H1 (cell line): ENCODE measurements at regions not wholly inside any gene's neighbourhood (a gene's known extent, or its start where the extent isn't known, plus 50 kb on each side); places are given as distances from the start of the nearest gene placed in this dataset.

Source experiments
- CTCF ChIA-PET: fragments of 300-600 bp; sonication (Branson Sonifier 250); formaldehyde crosslinking; loops from one replicate; lab custom pipeline; 2021; ENCODE audit not compliant: partially characterized antibody; lab: Charles Lee
- POLR2A ChIA-PET: fragments of 300-600 bp; sonication (Branson Sonifier 250); formaldehyde crosslinking; loops from one replicate; lab custom pipeline; 2021; ENCODE audit warnings: inconsistent platforms; ENCODE audit not compliant: partially characterized antibody; lab: Charles Lee
- DNase-seq, 2 experiments: peaks; one replicate each; pipeline versions ENCODE4 v3.0.0 to v3.0.0-alpha.2; 2010 to 2022; ENCODE audit warnings: low spot score in 2 of 2, low read depth in 1 of 2, mixed read lengths in 1 of 2
- FAIRE-seq: peaks from 2 replicates; lab custom pipeline; 2011; peaks lifted over from hg19 to GRCh38; lab: Jason Lieb, UNC
- H2AFZ ChIP-seq: 2 replicates; pipeline ENCODE4 v1.8.1; 2012; ENCODE audit warnings: low read length, inconsistent platforms
- H2AK5ac ChIP-seq: 2 replicates; pipeline ENCODE4 v1.6.1; 2013; ENCODE audit warnings: low read depth, low read length
- H2BK120ac ChIP-seq: replicated peaks from 2 replicates; pipeline ENCODE3; 2013; ENCODE audit warnings: low read depth, low read length, inconsistent platforms
- H2BK12ac ChIP-seq: 2 replicates; pipeline ENCODE4 v1.6.1; 2013; ENCODE audit warnings: low read depth, low read length
- H2BK15ac ChIP-seq: 2 replicates; pipeline ENCODE4 v1.6.1; 2013; ENCODE audit warnings: low read length
- H2BK20ac ChIP-seq: 2 replicates; pipeline ENCODE4 v1.6.1; 2013; ENCODE audit warnings: low read length
- H2BK5ac ChIP-seq: 2 replicates; pipeline ENCODE4 v1.6.1; 2013; ENCODE audit warnings: low read depth, low read length
- H3K14ac ChIP-seq: 2 replicates; pipeline ENCODE4 v1.6.1; 2013; ENCODE audit warnings: inconsistent platforms; ENCODE audit not compliant: insufficient read length
- H3K18ac ChIP-seq: 2 replicates; pipeline ENCODE4 v1.6.1; 2013; ENCODE audit warnings: low read length; ENCODE audit errors: extremely low read depth
- H3K23ac ChIP-seq: 2 replicates; pipeline ENCODE4 v1.6.1; 2013; ENCODE audit warnings: inconsistent platforms; ENCODE audit not compliant: insufficient read length
- H3K23me2 ChIP-seq: 2 replicates; pipeline ENCODE4 v1.6.1; 2013; ENCODE audit warnings: low read depth, low read length
- H3K27ac ChIP-seq: 2 replicates; pipeline ENCODE4 v1.6.1; 2011; ENCODE audit warnings: low read depth, low read length, inconsistent platforms
- H3K27me3 ChIP-seq, 4 experiments: replicated peaks in 1 of 4; 1 replicate in 1 of 4; 2 replicates in 3 of 4; pipeline versions ENCODE4 v1.6.1 to v1.8.1; 2011 to 2013; ENCODE audit warnings: low read length in 3 of 4, mild to moderate bottlenecking in 3 of 4, inconsistent platforms in 2 of 4, mixed read lengths in 2 of 4, moderate library complexity in 1 of 4; ENCODE audit not compliant: control insufficient read depth in 3 of 4, insufficient read depth in 3 of 4; ENCODE audit errors: extremely low read depth in 1 of 4
- H3K36me3 ChIP-seq, 4 experiments: 2 replicates each; pipeline versions ENCODE4 v1.6.1 to v1.8.1; 2011 to 2013; ENCODE audit warnings: mild to moderate bottlenecking in 4 of 4, low read length in 3 of 4, moderate library complexity in 2 of 4, control low read depth in 1 of 4, inconsistent platforms in 1 of 4; ENCODE audit not compliant: insufficient read depth in 4 of 4, control insufficient read depth in 2 of 4
- H3K4ac ChIP-seq: replicated peaks from 2 replicates; pipeline ENCODE3; 2013; ENCODE audit warnings: low read length, low read depth, mixed read lengths, inconsistent platforms; ENCODE audit not compliant: insufficient read length
- H3K4me1 ChIP-seq, 4 experiments: replicated peaks in 1 of 4; 1 replicate in 1 of 4; 2 replicates in 3 of 4; pipeline versions ENCODE4 v1.6.1 to v1.8.1; 2011 to 2013; ENCODE audit warnings: low read length in 3 of 4, inconsistent platforms in 2 of 4, mixed read lengths in 1 of 4; ENCODE audit not compliant: insufficient read depth in 4 of 4, control insufficient read depth in 3 of 4
- H3K4me2 ChIP-seq, 2 experiments: 2 replicates each; pipeline versions ENCODE4 v1.6.1 to v1.8.1; 2011 to 2013; ENCODE audit warnings: low read depth in 2 of 2, low read length in 2 of 2, control low read depth in 1 of 2, inconsistent platforms in 1 of 2, mild to moderate bottlenecking in 1 of 2; ENCODE audit not compliant: insufficient read depth in 1 of 2
- H3K4me3 ChIP-seq, 4 experiments: fragments of 200-600, 300-600 bp in 1 of 4; sonication (generic), shearing (Covaris generic), sonication (Bioruptor Twin) in 1 of 4; 2 replicates each; pipeline versions ENCODE4 v1.5.1 to v1.8.1; 2011 to 2016; ENCODE audit warnings: low read length in 4 of 4, low read depth in 3 of 4, control low read depth in 2 of 4, inconsistent platforms in 2 of 4, mild to moderate bottlenecking in 2 of 4, mixed read lengths in 1 of 4, moderate library complexity in 1 of 4; ENCODE audit not compliant: insufficient read depth in 2 of 4; ENCODE audit errors: extremely low read depth in 1 of 4
- H3K56ac ChIP-seq: replicated peaks from 2 replicates; pipeline ENCODE3; 2013; ENCODE audit warnings: low read depth, mild to moderate bottlenecking, mixed read lengths, low read length, inconsistent platforms; ENCODE audit not compliant: insufficient read length
- H3K79me1 ChIP-seq: 2 replicates; pipeline ENCODE4 v1.6.1; 2013; ENCODE audit warnings: low read depth, low read length, control low read depth
- H3K79me2 ChIP-seq, 2 experiments: 2 replicates each; pipeline versions ENCODE4 v1.6.1 to v1.8.1; 2012 to 2013; ENCODE audit warnings: low read length in 2 of 2, mild to moderate bottlenecking in 2 of 2, inconsistent platforms in 1 of 2; ENCODE audit not compliant: insufficient read depth in 2 of 2, control insufficient read depth in 1 of 2
- H3K9ac ChIP-seq, 4 experiments: replicated peaks in 1 of 4; 1 replicate in 1 of 4; 2 replicates in 3 of 4; pipeline versions ENCODE4 v1.6.1 to v1.8.1; 2011 to 2013; ENCODE audit warnings: low read depth in 3 of 4, low read length in 3 of 4, control low read depth in 2 of 4, mild to moderate bottlenecking in 2 of 4, moderate library complexity in 2 of 4, inconsistent platforms in 1 of 4; ENCODE audit errors: extremely low read depth in 1 of 4
- H3K9me3 ChIP-seq, 2 experiments: 2 replicates each; pipeline versions ENCODE4 v1.6.1 to v1.8.1; 2012 to 2013; ENCODE audit warnings: mild to moderate bottlenecking in 2 of 2, moderate library complexity in 2 of 2, control low read depth in 1 of 2, inconsistent platforms in 1 of 2, low read depth in 1 of 2, low read length in 1 of 2, mixed read lengths in 1 of 2; ENCODE audit not compliant: insufficient read depth in 2 of 2
- H4K20me1 ChIP-seq, 2 experiments: replicated peaks in 1 of 2; 2 replicates each; pipeline versions ENCODE3 to v1.8.1; 2011 to 2013; ENCODE audit warnings: inconsistent platforms in 2 of 2, low read length in 2 of 2, mild to moderate bottlenecking in 1 of 2; ENCODE audit not compliant: insufficient read depth in 2 of 2, control insufficient read depth in 1 of 2
- H4K5ac ChIP-seq: 2 replicates; pipeline ENCODE4 v1.6.1; 2013; ENCODE audit warnings: low read length, low read depth, mixed read lengths, inconsistent platforms; ENCODE audit not compliant: insufficient read length
- H4K8ac ChIP-seq: 2 replicates; pipeline ENCODE4 v1.8.0; 2013; ENCODE audit warnings: mild to moderate bottlenecking, moderate library complexity, low read length, inconsistent platforms; ENCODE audit not compliant: insufficient read depth; ENCODE audit errors: extremely low read depth
- H4K91ac ChIP-seq: replicated peaks from 2 replicates; pipeline ENCODE3; 2013; ENCODE audit warnings: low read length, mixed read lengths, inconsistent platforms; ENCODE audit not compliant: insufficient read length
- ASH2L ChIP-seq: fragments of 200-600, 300-600 bp; sonication (generic); IDR thresholded peaks from one replicate; pipeline ENCODE4 v1.7.1; 2017; ENCODE audit warnings: low read length
- BRCA1 ChIP-seq: IDR thresholded peaks from 2 replicates; pipeline ENCODE4 v1.6.1; 2012; ENCODE audit warnings: low read depth, low read length, improper control_type of control experiment
- CTCF ChIP-seq, 3 experiments: IDR thresholded peaks; 1 replicate in 2 of 3; 2 replicates in 1 of 3; pipeline versions ENCODE4 v1.5.1 to v1.6.1; 2011; ENCODE audit warnings: low read length in 3 of 3, mild to moderate bottlenecking in 3 of 3, inconsistent platforms in 2 of 3, low read depth in 1 of 3, moderate library complexity in 1 of 3; ENCODE audit not compliant: insufficient read depth in 1 of 3; ENCODE audit errors: control extremely low read depth in 1 of 3
- GTF2F1 ChIP-seq: IDR thresholded peaks from 2 replicates; pipeline ENCODE4 v1.6.1; 2012; ENCODE audit warnings: low read depth, low read length, improper control_type of control experiment, borderline replicate concordance
- KDM4A ChIP-seq: IDR thresholded peaks from one replicate; pipeline ENCODE4 v1.7.1; 2012; ENCODE audit warnings: low read depth, mild to moderate bottlenecking, moderate library complexity, low read length, inconsistent platforms; ENCODE audit not compliant: severe bottlenecking
- WGBS, 2 experiments: shearing (Covaris generic) in 1 of 2; methylation state at CpG; one replicate each; pipeline versions ENCODE4 v1.1.6 to v1.1.7; 2013 to 2015; ENCODE audit warnings: low lambda C conversion rate in 2 of 2, mixed read lengths in 2 of 2, inconsistent platforms in 1 of 2, low coverage in 1 of 2, missing lambda C conversion rate in 1 of 2; ENCODE audit not compliant: insufficient replicate concordance in 2 of 2, insufficient coverage in 1 of 2, insufficient read length in 1 of 2; ENCODE audit errors: extremely low coverage in 1 of 2, missing lambda C conversion rate in 1 of 2; 5-methylcytosine and 5-hydroxymethylcytosine counted together

GRCh38 chr16:11462036-11462435 lies 116.8 kb downstream of the RMI2 start:
- Histone ChIP-seq H2BK5ac (no peak overlapping the region), H3K18ac (no peak overlapping the region), H4K20me1 (peaks cover 0 to 2% of the 10 kb centered on the region in 2 experiments), H3K27ac (no peak overlapping the region), H3K9me3 (no peaks in the 10 kb centered on the region), H2AFZ (no peak overlapping the region), H4K5ac (no peak overlapping the region), H3K56ac (no peak overlapping the region), H2AK5ac (no peak overlapping the region), H3K4me2 (no peak overlapping the region), H3K4me1 (no peaks in the 10 kb centered on the region), H2BK120ac (no peak overlapping the region), H3K23ac (no peak overlapping the region), H3K36me3 (peaks cover 0 to 11% (median 2%) of the 10 kb centered on the region in 4 experiments; a peak in 1 of 8 replicates), H3K4me3 (no peak overlapping the region), H2BK15ac (no peak overlapping the region), H2BK20ac (no peak overlapping the region), H2BK12ac (no peak overlapping the region), H4K8ac (no peak overlapping the region), H3K79me2 (no peaks in the 10 kb centered on the region), H3K4ac (no peak overlapping the region), H4K91ac (no peak overlapping the region), H3K27me3 (no peaks in the 10 kb centered on the region), H3K79me1 (no peaks in the 10 kb centered on the region; the same call in 1 of the 2 replicates), H3K14ac (no peak overlapping the region), H3K23me2 (no peaks in the 10 kb centered on the region), H3K9ac (no peak overlapping the region)
- DNase-seq = no peak
- CTCF ChIA-PET = interaction anchor here (0.8 to 2.0 kb wide), 5 partner anchors 12 to 66 kb away, joined by 3 to 11 read pairs (median 5); no protein-coding TSS in a partner anchor
- FAIRE-seq = no peak
- POLR2A ChIA-PET = interaction anchor here (0.6 kb wide), 1 partner anchor 14 kb away, joined by 3 read pairs; no protein-coding TSS in a partner anchor
- 90% methylated on average over 15 of the region's 15 CpGs; no CpG with 5 or more reads in 1 of the 2 experiments for whole genome bisulfite sequencing, 2 experiments
- TF ChIP-seq ASH2L (no peak), GTF2F1 (no peak), KDM4A (no peak), CTCF (IDR thresholded peaks at IDR 0.05; ENCODE audit: control extremely low read depth in 1 of 3, insufficient read depth in 1 of 3, low read depth in 1 of 3, low read length in 3 of 3) (no peak), BRCA1 (no peak)
